GM03348 (cell line): ENCODE measurements at regions not wholly inside any gene's neighbourhood (a gene's known extent, or its start where the extent isn't known, plus 50 kb on each side); places are given as distances from the start of the nearest gene placed in this dataset.
A peak's percentile ranks its signal among the peaks of the same experiment; 100 is the strongest.

Source experiments
- DNase-seq: peaks from one replicate; pipeline ENCODE4 v3.0.0; 2012; ENCODE audit warnings: low spot score

DNA sequence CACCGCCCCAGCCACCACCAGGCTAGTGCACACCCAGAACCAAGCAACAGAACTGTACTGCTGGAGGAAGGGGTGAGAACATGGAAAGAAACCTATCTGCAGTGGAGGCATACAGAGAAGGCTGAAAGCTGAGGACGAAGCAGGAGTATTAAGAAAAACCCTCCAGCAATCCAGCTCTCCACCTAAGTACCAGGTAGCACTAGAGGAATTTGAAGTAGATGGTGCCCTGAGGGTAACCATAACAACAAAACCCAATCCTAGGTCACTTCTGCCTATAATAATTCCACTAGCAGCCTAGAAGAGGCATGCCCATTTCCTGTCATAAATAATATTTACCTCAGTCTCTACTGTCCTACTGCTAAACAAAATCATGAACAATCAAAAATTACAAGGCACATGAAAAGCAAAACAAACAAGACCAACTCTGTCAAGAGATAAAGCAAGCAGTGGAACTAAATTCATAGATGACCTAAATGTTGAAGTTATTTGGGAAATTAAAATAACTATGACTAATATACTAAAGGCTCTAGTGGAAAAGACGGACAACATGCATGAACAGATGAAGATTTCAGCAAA, 51.1 kb downstream of the HYCC1 start:
- no peak for DNase-seq

DNA sequence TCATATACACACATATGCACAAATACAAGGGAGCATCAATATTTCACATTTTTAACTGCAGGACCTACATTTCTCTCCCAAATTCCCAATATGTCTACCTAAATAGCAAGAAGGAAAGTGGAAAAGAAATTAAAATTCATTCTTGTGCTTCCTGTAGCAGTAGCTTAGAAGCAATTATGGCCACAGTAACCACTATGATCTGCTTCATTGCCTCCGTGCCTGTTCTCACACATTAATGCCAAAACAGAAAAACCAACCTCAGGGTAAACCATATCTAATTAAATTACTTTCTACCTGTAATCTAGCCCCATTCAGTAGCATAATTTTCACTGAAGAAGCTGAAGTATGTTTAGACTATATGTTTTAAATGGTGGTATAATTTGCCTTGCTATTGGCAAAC, 55.2 kb downstream of the HYCC1 start:
- no peak for DNase-seq

- DNase-seq, result no peak
Observed at GRCh38 chr7:22954251-22954650, 59.7 kb downstream of the HYCC1 start.

DNA sequence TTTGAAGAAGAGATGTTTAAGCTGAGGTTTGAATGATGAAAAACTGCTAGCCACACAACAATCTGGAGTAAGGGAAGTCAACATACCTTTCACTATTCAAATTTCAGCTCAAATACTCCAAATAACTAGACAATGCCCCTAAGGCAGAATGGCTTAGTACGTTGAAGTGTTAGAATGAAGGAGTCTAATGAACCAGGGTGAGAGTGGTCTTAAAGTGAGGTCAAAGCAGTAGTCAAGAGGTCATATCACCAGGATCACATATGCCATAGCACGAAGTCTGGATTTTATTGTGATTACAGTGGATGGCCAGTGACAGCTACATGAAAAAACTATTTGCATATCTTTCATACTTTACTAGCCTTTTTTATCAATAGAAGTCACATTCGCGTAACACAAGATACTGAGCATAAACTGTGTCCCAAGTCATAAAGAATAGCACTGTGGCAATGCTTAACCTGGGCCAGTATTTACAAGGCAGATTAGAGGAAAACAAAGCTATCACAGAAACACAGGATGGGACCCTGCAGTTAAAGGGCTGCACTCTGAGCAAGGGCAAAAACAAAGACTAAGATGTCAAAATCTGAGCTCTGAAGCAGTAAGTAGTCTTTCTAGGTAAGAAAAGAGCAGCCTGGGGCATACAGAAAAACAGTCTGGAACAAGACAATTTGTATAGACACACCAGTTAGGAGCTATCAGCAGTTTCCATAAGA, 61.5 kb downstream of the HYCC1 start:
- DNase-seq, result no peak

GRCh38 chr7:22949944-22950343, 64.0 kb downstream of the HYCC1 start:
- peak; percentile 13 for DNase-seq

GRCh38 chr7:22949221-22949620, 64.7 kb downstream of the HYCC1 start:
- no peak for DNase-seq

- no peak for DNase-seq
Observed at GRCh38 chr7:22948770-22949169, 65.2 kb downstream of the HYCC1 start.

GRCh38 chr7:22945584-22945983, 68.3 kb downstream of the HYCC1 start:
- DNase-seq, result no peak

DNA sequence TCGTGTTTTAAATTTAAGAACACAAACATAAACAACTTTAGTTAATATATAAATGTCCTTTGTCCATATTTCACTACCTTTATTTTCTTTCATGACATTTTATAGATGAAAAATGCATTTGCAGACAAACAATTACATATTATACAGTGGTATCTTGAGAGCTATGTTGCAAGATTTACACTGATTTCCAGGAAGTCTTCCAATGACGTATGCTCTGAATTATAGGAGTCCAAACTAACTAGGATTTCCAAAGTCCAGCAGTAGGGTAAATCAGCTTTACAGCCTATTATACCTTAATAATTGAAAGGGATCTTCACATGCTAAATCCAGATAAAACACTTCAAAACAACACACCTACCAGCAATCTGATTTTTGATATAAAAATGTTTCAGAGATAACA, 69.4 kb downstream of the HYCC1 start:
- DNase-seq, result peak; percentile 5

DNA sequence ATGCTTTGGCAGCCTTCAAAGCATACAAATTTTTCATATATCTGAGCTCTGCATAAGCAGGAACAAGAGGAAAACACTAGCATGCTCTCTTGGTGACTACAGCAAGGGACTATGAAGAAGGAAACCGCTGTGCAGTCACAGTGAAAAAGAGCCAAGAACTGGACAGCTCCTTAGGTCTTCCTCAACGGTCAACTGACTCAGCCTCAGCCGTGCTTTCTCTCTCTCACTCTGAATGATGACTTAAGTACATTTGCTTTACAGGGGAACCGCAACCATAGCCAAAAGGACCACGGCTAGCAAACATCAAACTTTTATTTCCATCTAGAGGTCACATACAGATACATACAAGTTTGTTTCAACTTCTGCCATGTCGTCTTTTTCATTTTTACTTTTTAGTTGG, 69.9 kb downstream of the HYCC1 start:
- DNase-seq, result no peak

DNA sequence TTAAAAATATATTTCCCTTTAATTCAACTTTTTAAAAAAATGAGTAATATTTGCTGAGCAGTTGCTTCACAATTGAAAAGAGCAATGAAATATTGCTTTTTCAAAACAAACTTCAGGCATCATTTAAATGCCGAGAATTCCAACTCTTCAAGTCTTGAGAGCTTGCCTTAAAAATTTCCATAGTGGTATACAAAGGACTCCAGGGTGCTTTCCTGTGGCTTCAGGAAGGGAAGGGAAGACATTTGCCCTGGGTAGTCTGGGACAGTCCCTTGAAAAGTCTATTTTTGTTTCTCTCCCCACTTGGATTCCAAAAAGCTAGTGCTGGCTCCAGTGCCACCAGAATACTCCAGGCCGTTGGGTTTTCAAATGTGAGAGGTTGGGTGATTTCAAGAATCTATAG, 71.7 kb downstream of the HYCC1 start:
- no peak for DNase-seq

- no peak for DNase-seq
Observed at GRCh38 chr7:22939842-22940241, 74.1 kb downstream of the HYCC1 start.

GRCh38 chr7:22937946-22938345, 76.0 kb downstream of the HYCC1 start:
- DNase-seq, result no peak

DNA sequence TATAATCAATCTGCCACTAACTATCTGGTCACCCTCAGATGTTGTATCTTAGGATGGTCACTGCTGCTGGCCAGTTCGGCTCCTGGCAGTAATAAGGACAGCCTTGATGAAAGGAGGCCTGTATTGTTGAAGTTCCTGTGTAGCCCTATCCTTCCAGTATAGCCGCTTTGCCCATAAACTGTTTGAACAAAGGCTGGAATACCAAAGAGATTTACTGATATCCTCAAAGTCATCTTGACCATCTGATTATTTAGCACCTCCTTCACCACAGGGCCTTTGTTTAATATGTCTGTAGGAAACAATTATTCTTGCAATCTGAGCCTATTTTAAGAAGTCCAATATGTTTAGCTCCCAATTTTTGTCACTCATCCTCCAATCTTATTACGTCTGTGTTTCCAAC, 77.7 kb downstream of the HYCC1 start:
- DNase-seq, result no peak

- peak; percentile 16 for DNase-seq
Observed at GRCh38 chr7:22935269-22935668, 78.7 kb downstream of the HYCC1 start.

DNA sequence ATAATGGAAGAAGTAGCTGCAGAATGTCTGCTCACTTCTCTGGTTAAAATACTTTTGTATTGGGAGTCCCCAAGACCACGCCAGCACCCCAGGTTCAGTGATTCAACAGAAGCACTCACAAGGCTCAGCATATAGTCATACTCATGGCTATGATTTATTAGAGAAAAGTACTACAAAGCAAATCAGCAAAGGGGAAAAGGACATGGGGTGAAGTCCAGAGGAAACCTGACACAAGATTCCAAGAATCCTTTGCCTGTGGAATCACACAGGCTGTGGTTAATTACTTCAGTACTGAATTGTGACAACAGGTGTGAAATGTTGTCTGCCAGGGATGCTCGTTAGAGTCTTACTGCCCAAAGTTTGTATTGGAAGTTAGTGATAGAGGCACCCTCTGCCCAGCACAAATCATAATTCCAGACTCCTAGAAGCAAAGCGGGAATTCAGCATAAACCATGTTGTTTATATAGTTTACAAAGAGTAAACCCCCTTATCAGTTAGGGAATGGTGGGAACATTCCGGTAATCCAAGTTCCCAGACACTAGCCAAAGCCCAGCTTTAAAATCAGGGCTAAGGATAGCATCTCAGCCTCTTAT, 79.4 kb downstream of the HYCC1 start:
- DNase-seq, result peak; percentile 15

GRCh38 chr7:22934023-22934422, 79.9 kb downstream of the HYCC1 start:
- peak; percentile 37 for DNase-seq

DNA sequence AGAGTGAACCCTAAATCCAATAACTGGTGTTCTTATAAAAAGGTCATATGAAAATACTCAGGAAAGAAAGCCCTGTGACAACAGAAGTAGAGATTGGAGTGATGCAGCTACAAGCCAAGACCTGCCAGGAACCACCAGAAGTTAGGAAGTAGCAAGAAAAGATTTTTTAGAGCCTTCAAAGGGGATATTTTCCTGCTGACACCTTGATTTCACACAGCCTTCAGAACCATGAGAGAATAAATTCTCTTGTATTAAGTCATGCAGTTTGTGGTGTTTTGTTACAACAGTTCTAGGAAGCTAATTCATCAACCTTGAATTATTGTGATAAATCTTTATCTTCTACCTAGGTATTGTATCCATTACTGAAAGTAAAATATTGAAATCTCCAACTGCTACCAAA, 81.0 kb downstream of the HYCC1 start:
- no peak for DNase-seq

GRCh38 chr7:22931011-22931410, 82.9 kb downstream of the HYCC1 start:
- no peak for DNase-seq

DNA sequence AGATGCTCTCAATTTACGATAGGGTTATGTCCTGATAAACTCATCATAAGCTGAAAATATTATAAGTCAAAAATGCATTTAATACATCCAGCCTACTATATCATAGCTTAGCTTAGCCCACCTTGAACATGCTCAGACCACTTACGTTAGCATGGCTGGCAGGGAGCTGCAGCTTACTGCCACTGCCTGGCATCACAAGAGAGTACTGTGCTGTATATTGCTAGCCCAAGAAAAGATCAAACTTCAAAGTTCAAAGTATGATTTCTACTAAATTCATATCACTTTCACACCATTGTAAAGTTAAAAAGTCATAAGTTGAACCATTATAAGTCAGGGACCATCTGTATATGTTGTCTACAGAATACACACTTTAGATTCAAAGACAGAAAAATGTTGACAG, 91.6 kb downstream of the HYCC1 start:
- DNase-seq, result no peak

GRCh38 chr7:22921386-22922086, 92.4 kb downstream of the HYCC1 start:
- DNase-seq, result no peak

DNA sequence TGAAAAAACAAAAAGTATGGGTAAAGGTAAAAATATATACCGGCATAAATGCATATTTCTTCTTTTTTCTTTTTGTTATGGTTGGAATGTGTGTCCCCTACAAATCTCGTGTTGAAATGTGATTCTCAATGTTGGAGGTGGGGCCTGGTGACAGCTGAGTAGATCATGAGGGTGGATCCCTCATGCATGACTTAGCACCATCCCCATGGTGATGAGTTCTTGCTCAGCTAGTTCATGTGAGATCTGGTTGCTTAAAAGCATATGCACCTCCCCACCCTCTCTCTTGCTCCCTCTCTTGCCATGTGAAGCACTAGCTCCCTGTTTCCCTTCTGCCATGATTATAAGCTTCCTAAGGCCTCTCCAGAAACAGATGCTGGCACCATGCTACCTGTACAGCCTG, 93.3 kb downstream of the HYCC1 start:
- no peak for DNase-seq

DNA sequence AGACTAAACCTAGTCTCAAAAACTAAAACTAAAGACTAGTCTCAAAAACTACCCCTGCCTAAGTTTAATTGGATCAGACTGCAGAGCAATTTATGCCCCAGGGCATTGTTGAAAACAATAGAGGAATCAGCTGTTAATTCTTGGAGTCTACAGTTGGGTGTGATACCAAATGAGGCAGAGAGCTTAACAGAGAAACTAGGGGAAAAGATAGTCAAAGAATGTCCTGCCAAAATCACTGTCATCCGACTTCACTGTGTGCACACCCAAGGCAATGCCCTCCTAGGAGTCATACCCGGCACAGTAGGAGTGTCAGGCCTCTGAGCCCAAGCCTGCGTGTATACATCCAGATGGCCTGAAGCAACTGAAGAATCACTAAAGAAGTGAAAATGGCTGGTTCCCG, 90.5 kb upstream of the TOMM7 start:
- no peak for DNase-seq
